ENCODE measurements at regions not wholly inside any gene's neighbourhood (a gene's known extent, or its start where the extent isn't known, plus 50 kb on each side); places are given as distances from the start of the nearest gene placed in this dataset.
"Not testable (repeated sequence)": the region's sequence is repeated elsewhere in the genome, so short reads cannot be mapped to it uniquely, and the experiment has no call there.

GRCh38 chr9:29160763-29161353, 1587.6 kb upstream of the C9orf72 start:
- peaks cover 1% of the 10 kb centered on the region for H3K9me3 Mint-ChIP-seq (ENCODE audit: unreplicated experiment)
- H3K4me3 Mint-ChIP-seq (ENCODE audit: unreplicated experiment): no peak overlapping the region
- no peaks in the 10 kb centered on the region for H3K36me3 Mint-ChIP-seq (ENCODE audit: unreplicated experiment)
- no peak for TF ChIP-seq CTCF (IDR thresholded peaks at IDR 0.05; ENCODE audit: partially characterized antibody, unreplicated experiment)
- peak; percentile 13 for DNase-seq
- H3K27me3 Mint-ChIP-seq (ENCODE audit: unreplicated experiment): no peaks in the 10 kb centered on the region
- H3K4me1 Mint-ChIP-seq (ENCODE audit: low read depth, unreplicated experiment): peaks cover 5% of the 10 kb centered on the region
- no peak overlapping the region for H3K27ac Mint-ChIP-seq (ENCODE audit: unreplicated experiment)

GRCh38 chr9:29174136-29174535, 1600.9 kb upstream of the C9orf72 start:
- no peaks in the 10 kb centered on the region for H3K36me3 Mint-ChIP-seq (ENCODE audit: unreplicated experiment)
- H3K4me1 Mint-ChIP-seq (ENCODE audit: low read depth, unreplicated experiment): peaks cover 6% of the 10 kb centered on the region
- H3K4me3 Mint-ChIP-seq (ENCODE audit: unreplicated experiment): no peak overlapping the region
- H3K27me3 Mint-ChIP-seq (ENCODE audit: unreplicated experiment): peaks cover 3% of the 10 kb centered on the region
- no peak for DNase-seq
- H3K9me3 Mint-ChIP-seq (ENCODE audit: unreplicated experiment): no peaks in the 10 kb centered on the region
- no peak overlapping the region for H3K27ac Mint-ChIP-seq (ENCODE audit: unreplicated experiment)
- no peak for TF ChIP-seq CTCF (IDR thresholded peaks at IDR 0.05; ENCODE audit: partially characterized antibody, unreplicated experiment)

- Mint-ChIP-seq H3K36me3 (ENCODE audit: unreplicated experiment) (no peaks in the 10 kb centered on the region), H3K4me1 (ENCODE audit: low read depth, unreplicated experiment) (peaks cover 6% of the 10 kb centered on the region), H3K4me3 (ENCODE audit: unreplicated experiment) (no peak overlapping the region), H3K27ac (ENCODE audit: unreplicated experiment) (peak overlapping the region; percentile 71), H3K9me3 (ENCODE audit: unreplicated experiment) (no peaks in the 10 kb centered on the region), H3K27me3 (ENCODE audit: unreplicated experiment) (no peaks in the 10 kb centered on the region)
- TF ChIP-seq CTCF (IDR thresholded peaks at IDR 0.05; ENCODE audit: partially characterized antibody, unreplicated experiment): no peak
- DNase-seq: no peak
These were observed 1603.0 kb upstream of the C9orf72 start for GRCh38 chr9:29176231-29176630.

GRCh38 chr9:29176786-29177185, 1603.5 kb upstream of the C9orf72 start:
- Mint-ChIP-seq H3K9me3 (ENCODE audit: unreplicated experiment) (no peaks in the 10 kb centered on the region), H3K4me1 (ENCODE audit: low read depth, unreplicated experiment) (peaks cover 6% of the 10 kb centered on the region), H3K27me3 (ENCODE audit: unreplicated experiment) (no peaks in the 10 kb centered on the region), H3K27ac (ENCODE audit: unreplicated experiment) (no peak overlapping the region), H3K4me3 (ENCODE audit: unreplicated experiment) (no peak overlapping the region), H3K36me3 (ENCODE audit: unreplicated experiment) (no peaks in the 10 kb centered on the region)
- DNase-seq: no peak
- no peak for TF ChIP-seq CTCF (IDR thresholded peaks at IDR 0.05; ENCODE audit: partially characterized antibody, unreplicated experiment)

GRCh38 chr9:29183971-29184370, 1610.7 kb upstream of the C9orf72 start:
- DNase-seq: no peak
- TF ChIP-seq CTCF (IDR thresholded peaks at IDR 0.05; ENCODE audit: partially characterized antibody, unreplicated experiment): no peak
- peaks cover 4% of the 10 kb centered on the region for H3K4me1 Mint-ChIP-seq (ENCODE audit: low read depth, unreplicated experiment)
- no peaks in the 10 kb centered on the region for H3K36me3 Mint-ChIP-seq (ENCODE audit: unreplicated experiment)
- H3K9me3 Mint-ChIP-seq (ENCODE audit: unreplicated experiment): no peaks in the 10 kb centered on the region
- H3K4me3 Mint-ChIP-seq (ENCODE audit: unreplicated experiment): no peak overlapping the region
- H3K27me3 Mint-ChIP-seq (ENCODE audit: unreplicated experiment): peaks cover 2% of the 10 kb centered on the region
- H3K27ac Mint-ChIP-seq (ENCODE audit: unreplicated experiment): no peak overlapping the region

GRCh38 chr9:29188771-29189170, 1615.5 kb upstream of the C9orf72 start:
- not testable (repeated sequence) for H3K27me3 Mint-ChIP-seq (ENCODE audit: unreplicated experiment); H3K4me3 Mint-ChIP-seq (ENCODE audit: unreplicated experiment); H3K36me3 Mint-ChIP-seq (ENCODE audit: unreplicated experiment); H3K9me3 Mint-ChIP-seq (ENCODE audit: unreplicated experiment); H3K27ac Mint-ChIP-seq (ENCODE audit: unreplicated experiment); H3K4me1 Mint-ChIP-seq (ENCODE audit: low read depth, unreplicated experiment)
- peak; percentile 19 for DNase-seq

- not testable (repeated sequence) for H3K4me1 Mint-ChIP-seq (ENCODE audit: low read depth, unreplicated experiment); H3K27me3 Mint-ChIP-seq (ENCODE audit: unreplicated experiment); DNase-seq
These were observed 1615.9 kb upstream of the C9orf72 start for GRCh38 chr9:29189221-29189620.

More at GRCh38 chr9:29189221-29189620, 1615.9 kb upstream of the C9orf72 start:
- H3K36me3 Mint-ChIP-seq (ENCODE audit: unreplicated experiment); H3K9me3 Mint-ChIP-seq (ENCODE audit: unreplicated experiment); H3K4me3 Mint-ChIP-seq (ENCODE audit: unreplicated experiment); H3K27ac Mint-ChIP-seq (ENCODE audit: unreplicated experiment): not testable (repeated sequence)
